Breast epithelium (tissue), 4 donors: ENCODE measurements at regions not wholly inside any gene's neighbourhood (a gene's known extent, or its start where the extent isn't known, plus 50 kb on each side); places are given as distances from the start of the nearest gene placed in this dataset.

Experiments used
- DNase-seq, 2 donors: peaks; one replicate each; pipeline ENCODE4 v3.0.0-alpha.2; 2019; ENCODE audit warnings: low spot score in 2 of 2
- H3K27ac ChIP-seq, 2 donors: fragments of 200-600 bp; sonication (generic) in 1 of 2; one replicate each; pipeline ENCODE4 v1.5.1; 2016 to 2019; ENCODE audit warnings: mild to moderate bottlenecking in 1 of 2
- H3K27me3 ChIP-seq, 2 donors: fragments of 200-600 bp; sonication (generic) in 1 of 2; one replicate each; pipeline versions ENCODE4 v1.5.1 to v1.6.0; 2017 to 2019; ENCODE audit warnings: control low read depth in 1 of 2, mild to moderate bottlenecking in 1 of 2
- H3K36me3 ChIP-seq: fragments of 200-600 bp; one replicate; pipeline ENCODE4 v1.5.1; 2019
- H3K4me1 ChIP-seq, 2 donors: fragments of 200-600 bp; sonication (generic); one replicate each; pipeline ENCODE4 v1.5.1; 2016 to 2019; ENCODE audit warnings: control low read depth in 1 of 2
- H3K4me3 ChIP-seq, 3 donors: fragments of 200-600 bp; sonication (generic); 1 replicate in 2 of 3; 2 replicates in 1 of 3; pipeline ENCODE4 v1.5.1; 2016 to 2019; ENCODE audit warnings: mild to moderate bottlenecking in 3 of 3, moderate library complexity in 2 of 3
- H3K9me3 ChIP-seq, 2 donors: fragments of 200-600 bp; sonication (generic) in 1 of 2; one replicate each; pipeline ENCODE4 v1.5.1; 2016 to 2019; ENCODE audit warnings: control low read depth in 1 of 2
- CTCF ChIP-seq, 3 donors: fragments of 450-650 bp; IDR thresholded peaks; one replicate each; pipeline ENCODE4 v1.5.1; 2016 to 2017; ENCODE audit warnings: antibody characterized with exemption in 3 of 3, mild to moderate bottlenecking in 3 of 3, moderate library complexity in 3 of 3
- POLR2A ChIP-seq: fragments of 450-650 bp; IDR thresholded peaks from one replicate; pipeline ENCODE4 v1.6.1; 2016; ENCODE audit warnings: antibody characterized with exemption, mild to moderate bottlenecking, moderate library complexity
- POLR2AphosphoS5 ChIP-seq, 3 donors: sonication (generic); formaldehyde crosslinking; IDR thresholded peaks; one replicate each; pipeline ENCODE4 v1.6.1; 2017; ENCODE audit warnings: antibody characterized with exemption in 3 of 3
- intact Hi-C: fragments of 100-400 bp; cut with DNase I; formaldehyde crosslinking; loops from one replicate; pipeline ENCODE4 v1.15.1; 2023; ENCODE audit warnings: low total_unique reads

GRCh38 chr10:55374060-55374459 lies 573.0 kb upstream of the PCDH15 start:
- no peak for DNase-seq
- no peaks in the 10 kb centered on the region for H3K9me3 ChIP-seq
- no peak overlapping the region for H3K4me3 ChIP-seq
- no peaks in the 10 kb centered on the region for H3K27me3 ChIP-seq
- H3K27ac ChIP-seq: no peak overlapping the region
- H3K36me3 ChIP-seq: no peaks in the 10 kb centered on the region
- intact Hi-C loops: no loop called here
- H3K4me1 ChIP-seq: no peaks in the 10 kb centered on the region
- no peak for TF ChIP-seq POLR2AphosphoS5 (IDR thresholded peaks at IDR 0.05)
- no peak for TF ChIP-seq POLR2A
- no peak for TF ChIP-seq CTCF (IDR thresholded peaks at IDR 0.05)

- Histone ChIP-seq H3K4me1 (no peaks in the 10 kb centered on the region), H3K4me3 (no peak overlapping the region), H3K36me3 (no peaks in the 10 kb centered on the region), H3K27me3 (no peaks in the 10 kb centered on the region), H3K9me3 (no peaks in the 10 kb centered on the region), H3K27ac (no peak overlapping the region)
- DNase-seq: no peak
- intact Hi-C loops: no loop called here
- TF ChIP-seq POLR2A (no peak), CTCF (IDR thresholded peaks at IDR 0.05) (no peak), POLR2AphosphoS5 (IDR thresholded peaks at IDR 0.05) (no peak)
Observed at GRCh38 chr10:55369670-55370420, 568.8 kb upstream of the PCDH15 start.

- intact Hi-C loops: no loop called here
- Histone ChIP-seq H3K9me3 (no peaks in the 10 kb centered on the region), H3K4me1 (no peaks in the 10 kb centered on the region), H3K27me3 (no peaks in the 10 kb centered on the region), H3K27ac (no peak overlapping the region), H3K4me3 (no peak overlapping the region), H3K36me3 (no peaks in the 10 kb centered on the region)
- DNase-seq: no peak
- TF ChIP-seq POLR2AphosphoS5 (IDR thresholded peaks at IDR 0.05) (no peak), CTCF (IDR thresholded peaks at IDR 0.05) (no peak), POLR2A (no peak)
Observed at GRCh38 chr10:55368467-55368866, 567.4 kb upstream of the PCDH15 start.

GRCh38 chr10:55367555-55367954 lies 566.5 kb upstream of the PCDH15 start:
- DNase-seq: no peak
- H3K9me3 ChIP-seq: no peaks in the 10 kb centered on the region
- no peaks in the 10 kb centered on the region for H3K36me3 ChIP-seq
- no peaks in the 10 kb centered on the region for H3K4me1 ChIP-seq
- no peak overlapping the region for H3K4me3 ChIP-seq
- no peak for TF ChIP-seq POLR2A
- no peak for TF ChIP-seq POLR2AphosphoS5 (IDR thresholded peaks at IDR 0.05)
- no peak for TF ChIP-seq CTCF (IDR thresholded peaks at IDR 0.05)
- intact Hi-C loops: no loop called here
- H3K27me3 ChIP-seq: no peaks in the 10 kb centered on the region
- H3K27ac ChIP-seq: no peak overlapping the region

- Histone ChIP-seq H3K9me3 (no peaks in the 10 kb centered on the region), H3K27me3 (no peaks in the 10 kb centered on the region), H3K27ac (no peak overlapping the region), H3K36me3 (no peaks in the 10 kb centered on the region), H3K4me3 (no peak overlapping the region), H3K4me1 (no peaks in the 10 kb centered on the region)
- intact Hi-C loops: no loop called here
- DNase-seq: no peak
- TF ChIP-seq CTCF (IDR thresholded peaks at IDR 0.05) (no peak), POLR2AphosphoS5 (IDR thresholded peaks at IDR 0.05) (no peak), POLR2A (no peak)
Observed at GRCh38 chr10:55358539-55358938, 557.5 kb upstream of the PCDH15 start.
